HG02884 (cell line): ENCODE measurements at regions not wholly inside any gene's neighbourhood (a gene's known extent, or its start where the extent isn't known, plus 50 kb on each side); places are given as distances from the start of the nearest gene placed in this dataset.

Source experiments
- ATAC-seq: cut with Tn5 transposase; IDR thresholded peaks from one replicate; pipeline ENCODE4 v1.9.1; 2021; ENCODE audit warnings: mild to moderate bottlenecking, moderate library complexity; ENCODE audit not compliant: unreplicated experiment

DNA sequence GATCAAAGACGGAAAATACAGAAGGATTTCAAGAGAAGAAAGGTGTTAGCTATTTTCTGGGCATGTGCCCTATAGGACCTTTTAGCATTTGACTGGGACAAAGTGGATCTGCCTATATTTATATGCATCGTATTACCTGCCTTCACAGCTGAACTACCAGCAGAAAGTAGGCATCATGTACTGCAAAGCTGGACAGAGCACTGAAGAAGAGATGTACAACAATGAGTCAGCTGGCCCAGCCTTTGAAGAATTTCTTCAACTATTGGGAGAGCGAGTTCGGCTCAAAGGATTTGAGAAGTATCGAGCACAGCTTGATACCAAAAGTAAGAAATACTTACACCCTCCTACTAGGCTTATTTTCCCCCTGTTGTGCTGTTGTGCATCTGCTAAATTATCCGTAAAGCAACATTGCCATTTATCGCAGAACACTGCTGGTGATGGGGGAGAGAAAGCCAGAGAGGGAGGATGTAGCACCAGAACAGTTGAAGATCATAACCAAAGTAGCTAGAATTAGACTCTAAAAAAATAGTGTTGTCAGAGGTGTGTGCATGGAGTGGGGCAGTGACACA is 282.0 kb upstream of the RGS6 start:
- no peak for ATAC-seq

GRCh38 chr14:71651228-71651627 is 281.0 kb upstream of the RGS6 start:
- no peak for ATAC-seq

DNA sequence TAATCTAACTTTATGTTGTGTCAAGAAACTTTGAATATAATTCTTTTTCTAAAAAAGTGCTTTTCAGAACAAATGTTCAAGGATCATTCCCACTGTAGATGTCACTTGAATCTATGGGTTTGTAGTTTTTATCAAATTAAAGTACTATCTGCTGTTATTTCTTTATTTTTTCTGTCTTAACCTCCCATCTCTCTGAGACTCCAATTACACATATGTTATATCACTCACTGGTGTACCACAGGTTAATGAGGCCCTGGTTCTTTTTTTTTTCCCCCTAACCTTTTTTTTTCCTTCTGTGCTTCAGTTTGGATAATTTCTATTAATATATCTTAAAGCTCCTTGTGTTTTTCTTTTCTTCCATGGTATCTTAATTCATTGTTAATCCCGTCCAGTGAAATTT is 279.9 kb upstream of the RGS6 start:
- ATAC-seq: no peak

- ATAC-seq: no peak
Observed at GRCh38 chr14:71654810-71655209, 277.4 kb upstream of the RGS6 start.

DNA sequence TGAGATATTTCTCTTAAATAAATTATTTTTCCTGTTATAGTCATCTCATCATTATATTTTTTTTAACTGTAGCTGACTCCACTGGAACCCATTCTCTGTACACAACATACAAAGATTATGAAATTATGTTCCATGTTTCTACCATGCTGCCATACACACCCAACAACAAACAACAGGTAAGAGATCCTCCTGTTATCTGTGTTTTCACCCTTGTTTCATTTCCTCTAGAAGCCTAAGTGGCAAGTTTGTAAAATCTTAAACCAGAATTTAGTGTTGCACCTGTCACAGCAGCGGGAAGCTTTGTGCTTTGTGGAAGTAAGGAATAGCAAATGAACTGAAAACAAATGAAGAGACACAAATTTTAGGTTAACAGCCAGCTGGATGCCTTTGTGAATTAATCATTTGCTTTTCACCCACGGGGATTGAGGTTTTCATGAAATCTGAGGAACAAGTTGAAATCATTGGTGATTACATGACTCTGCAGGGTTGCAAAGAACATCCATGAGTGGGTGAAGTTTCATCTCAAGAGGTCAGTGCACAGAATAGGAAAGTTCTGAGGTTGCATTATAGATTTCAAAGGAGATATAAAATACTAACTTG is 273.9 kb upstream of the RGS6 start:
- no peak for ATAC-seq

DNA sequence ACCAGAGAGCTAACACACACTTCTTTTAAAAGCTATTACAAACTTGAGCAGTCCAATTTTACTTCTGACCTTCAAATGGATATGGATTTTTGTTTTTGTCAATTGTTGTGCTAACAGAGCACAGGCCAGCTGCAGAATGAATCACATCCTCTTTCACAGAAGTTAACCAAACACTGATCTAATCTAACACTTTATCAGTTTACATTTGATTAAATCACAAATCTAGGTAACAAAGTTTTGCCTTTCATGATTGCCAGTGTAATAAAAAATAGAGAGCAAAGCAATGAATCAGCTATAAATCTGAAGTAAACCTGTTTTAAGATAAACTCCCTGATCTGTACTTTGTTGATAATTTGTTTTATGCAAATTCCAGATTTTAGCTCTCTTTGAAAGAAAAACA is 273.1 kb upstream of the RGS6 start:
- ATAC-seq: no peak

DNA sequence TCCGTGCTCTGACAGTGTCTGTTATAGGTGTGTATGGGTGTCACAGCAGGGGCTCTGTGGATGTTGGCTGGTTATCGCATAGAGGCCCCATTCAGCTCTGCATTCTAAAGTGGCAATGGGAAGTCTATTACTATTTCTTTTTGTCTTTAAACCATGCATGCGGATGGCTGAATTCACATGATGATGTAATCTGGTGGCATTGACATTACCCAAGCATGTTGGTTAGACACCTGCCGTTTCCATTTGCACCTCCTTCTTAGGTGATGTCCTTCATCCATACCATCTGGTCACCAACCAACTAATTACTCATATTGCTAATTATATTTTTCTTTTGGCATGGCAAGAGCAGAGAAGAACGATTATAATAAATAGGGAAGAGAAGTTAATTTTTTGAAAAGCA is 270.8 kb upstream of the RGS6 start:
- ATAC-seq: no peak

DNA sequence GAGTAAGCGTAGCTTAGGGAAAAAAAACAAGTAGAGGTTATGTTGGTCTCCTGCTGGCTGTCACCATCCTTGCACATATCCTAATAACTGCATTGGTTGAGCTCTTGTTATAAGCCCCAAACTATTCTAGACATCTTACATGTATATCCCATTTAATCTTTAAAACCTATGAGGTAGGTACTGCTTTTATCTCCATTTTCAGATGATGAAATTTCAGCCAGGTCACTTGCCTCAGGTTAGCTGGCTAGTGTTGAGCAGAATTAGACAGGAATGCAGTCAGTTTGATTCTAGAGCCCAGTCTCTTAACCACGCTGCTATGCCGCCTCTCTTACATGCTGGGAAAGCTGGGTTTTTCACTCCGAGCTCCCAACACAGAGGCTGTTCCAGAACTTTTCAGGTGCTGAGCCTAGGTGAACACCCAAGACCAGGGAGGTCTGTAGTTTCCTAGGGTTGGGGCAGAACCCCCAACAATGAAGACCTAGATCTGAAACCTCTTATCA is 269.9 kb upstream of the RGS6 start:
- ATAC-seq: no peak

DNA sequence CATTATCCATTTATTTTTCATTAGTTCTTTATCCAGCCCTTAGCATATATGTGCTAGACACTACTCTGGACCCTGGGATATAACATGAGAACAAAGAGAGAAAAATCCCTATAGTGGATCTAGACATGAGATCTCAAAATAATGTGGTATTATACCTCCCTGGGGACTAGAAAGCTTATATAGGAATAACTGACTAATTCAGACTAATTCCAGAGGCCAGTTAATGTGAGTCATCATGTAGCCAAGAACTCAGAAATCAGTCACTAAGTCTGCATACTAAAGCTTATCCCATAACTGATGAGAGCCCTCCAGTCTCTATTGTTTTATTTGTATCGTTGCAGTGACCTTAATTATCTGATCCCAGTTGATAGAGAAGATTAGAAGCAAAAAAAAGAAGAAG is 267.1 kb upstream of the RGS6 start:
- ATAC-seq: no peak

- no peak for ATAC-seq
Observed at GRCh38 chr14:71665781-71666180, 266.4 kb upstream of the RGS6 start.

GRCh38 chr14:71666571-71667145 is 265.6 kb upstream of the RGS6 start:
- ATAC-seq: no peak

DNA sequence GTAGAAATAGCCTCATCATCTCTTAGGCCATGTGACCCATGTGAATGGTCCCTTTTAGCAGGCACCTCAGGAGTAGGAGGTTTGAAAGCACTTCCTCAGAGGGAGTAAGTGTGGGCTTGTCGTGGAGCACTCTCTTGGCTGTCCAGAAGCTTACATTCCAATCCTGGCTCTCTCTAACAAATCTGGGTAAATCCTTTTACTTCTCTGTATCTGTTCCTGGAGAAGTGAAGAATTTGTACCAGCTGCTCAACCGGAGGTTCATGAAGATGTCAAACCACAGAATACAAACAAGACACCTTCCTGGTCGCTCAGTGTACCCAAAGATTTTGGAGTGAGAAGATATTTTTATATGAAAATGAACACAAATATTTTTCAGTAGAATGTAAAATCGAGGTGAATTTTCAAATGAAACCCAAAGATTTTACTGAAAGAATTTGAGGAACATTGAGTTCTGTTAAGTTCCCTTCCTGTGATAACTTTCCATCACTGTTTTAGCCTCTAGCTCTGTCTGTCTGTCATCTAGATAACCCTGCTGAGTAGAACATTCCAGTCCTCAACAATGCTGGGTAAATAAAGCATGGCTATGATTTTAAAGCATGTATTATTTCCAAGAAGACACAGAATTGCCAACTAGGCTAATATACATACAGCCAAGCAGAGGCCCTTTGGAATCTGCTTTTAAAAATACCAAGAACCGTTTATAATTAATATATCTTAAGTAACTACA is 263.9 kb upstream of the RGS6 start:
- no peak for ATAC-seq

GRCh38 chr14:71672596-71672995 is 259.6 kb upstream of the RGS6 start:
- ATAC-seq: no peak

DNA sequence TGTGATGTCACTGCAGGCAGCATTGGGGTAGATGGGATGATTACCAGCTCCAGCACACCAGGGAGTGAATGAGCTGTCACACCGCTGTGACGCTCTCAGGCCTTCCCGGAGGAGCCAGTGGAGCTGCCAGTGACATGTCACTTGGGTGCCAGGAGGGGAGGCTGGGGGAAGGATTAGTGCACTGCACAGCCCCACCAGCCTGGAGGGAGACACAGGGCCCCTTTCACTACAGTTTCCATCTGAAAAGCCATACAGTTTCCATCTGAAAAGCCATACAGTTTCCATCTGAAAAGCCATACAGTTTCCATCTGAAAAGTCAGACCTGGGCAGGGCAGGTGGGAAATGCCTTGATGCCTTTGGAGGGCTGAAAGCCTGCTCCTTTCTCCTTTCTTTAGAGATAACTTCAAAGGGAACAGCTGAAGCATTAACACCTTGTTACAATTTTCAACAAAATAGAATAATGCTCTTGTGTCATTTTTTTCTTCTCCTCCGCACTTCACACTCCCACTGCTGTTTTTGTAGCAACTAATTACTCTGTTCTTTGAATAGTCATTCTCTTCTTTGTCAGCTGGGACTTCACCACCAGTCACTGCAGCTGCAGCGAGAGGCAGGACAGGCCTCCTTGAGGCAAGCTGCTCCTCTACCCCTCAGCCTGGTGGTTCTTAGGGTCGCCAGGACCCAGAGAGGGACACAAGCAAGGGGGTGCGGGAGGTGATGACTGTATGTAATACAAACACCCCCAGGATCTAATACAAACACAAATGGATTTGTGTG is 256.9 kb upstream of the RGS6 start:
- ATAC-seq: no peak

DNA sequence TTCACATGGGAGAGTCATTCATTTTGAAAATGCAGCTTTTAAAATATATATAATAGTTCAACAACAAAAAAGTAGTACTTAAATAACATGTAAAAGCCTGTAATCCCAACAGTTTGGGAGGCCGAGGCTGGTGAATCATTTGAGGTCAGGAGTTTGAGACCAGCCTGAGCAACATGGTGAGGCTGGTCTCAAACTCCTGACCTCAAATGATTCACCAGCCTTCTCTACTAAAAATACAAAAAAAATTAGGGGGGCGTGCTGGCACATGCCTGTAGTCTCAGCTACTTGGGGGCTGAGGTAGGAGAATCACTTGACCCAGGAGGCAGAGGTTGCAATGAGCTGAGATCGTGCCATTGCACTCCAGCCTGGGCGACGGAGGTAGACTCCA is 256.3 kb upstream of the RGS6 start:
- no peak for ATAC-seq

DNA sequence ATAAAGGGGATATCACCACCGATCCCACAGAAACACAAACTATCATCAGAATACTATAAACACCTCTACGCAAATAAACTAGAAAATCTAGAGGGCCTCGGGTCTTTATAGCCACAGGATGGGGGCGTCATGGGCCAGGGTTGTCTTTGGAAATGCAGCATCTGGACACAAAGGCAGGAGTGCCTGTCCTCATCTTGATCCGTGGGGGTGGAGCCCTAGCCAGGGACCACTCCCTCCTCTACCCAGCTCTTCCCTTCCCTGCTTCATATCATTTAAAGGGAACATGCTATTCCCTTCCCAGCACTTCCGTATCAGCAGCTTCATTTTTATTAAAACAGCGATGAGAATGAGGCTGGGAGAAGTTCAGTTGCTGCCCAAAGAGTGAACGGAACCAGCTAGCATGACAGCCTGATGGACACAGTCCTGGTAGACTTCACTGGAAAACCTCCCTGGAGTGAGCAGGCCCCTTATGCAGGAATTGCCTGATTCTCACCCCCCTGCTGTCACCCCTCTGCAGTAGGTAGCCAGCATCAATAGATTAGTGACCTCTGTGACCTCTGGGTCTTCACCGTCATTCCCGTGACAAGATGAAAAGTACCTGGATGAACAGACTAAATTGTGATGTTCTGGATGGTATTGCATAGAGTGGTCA is 251.4 kb upstream of the RGS6 start:
- no peak for ATAC-seq

GRCh38 chr14:71682337-71682736 is 249.9 kb upstream of the RGS6 start:
- ATAC-seq: no peak

GRCh38 chr14:71684323-71684722 is 247.9 kb upstream of the RGS6 start:
- ATAC-seq: no peak

DNA sequence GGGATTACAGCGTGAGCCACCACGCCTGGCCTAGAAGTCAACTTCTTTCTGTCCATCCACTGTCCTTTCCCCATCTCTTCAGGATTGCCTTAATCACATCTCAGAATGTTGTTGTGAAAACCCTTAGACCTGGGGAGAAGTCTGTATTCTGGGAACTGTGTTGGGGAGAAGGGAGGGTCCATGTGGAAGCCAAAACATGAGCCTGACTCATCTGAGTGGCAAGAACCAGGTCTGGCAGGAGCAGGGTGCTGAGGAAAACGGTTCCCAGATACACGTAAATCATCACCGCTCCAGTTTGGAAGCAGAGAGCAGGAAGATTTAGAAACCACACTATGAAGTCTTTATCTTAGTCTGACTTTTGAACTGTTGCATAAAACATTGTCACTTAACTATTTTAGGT is 245.6 kb upstream of the RGS6 start:
- ATAC-seq: no peak

DNA sequence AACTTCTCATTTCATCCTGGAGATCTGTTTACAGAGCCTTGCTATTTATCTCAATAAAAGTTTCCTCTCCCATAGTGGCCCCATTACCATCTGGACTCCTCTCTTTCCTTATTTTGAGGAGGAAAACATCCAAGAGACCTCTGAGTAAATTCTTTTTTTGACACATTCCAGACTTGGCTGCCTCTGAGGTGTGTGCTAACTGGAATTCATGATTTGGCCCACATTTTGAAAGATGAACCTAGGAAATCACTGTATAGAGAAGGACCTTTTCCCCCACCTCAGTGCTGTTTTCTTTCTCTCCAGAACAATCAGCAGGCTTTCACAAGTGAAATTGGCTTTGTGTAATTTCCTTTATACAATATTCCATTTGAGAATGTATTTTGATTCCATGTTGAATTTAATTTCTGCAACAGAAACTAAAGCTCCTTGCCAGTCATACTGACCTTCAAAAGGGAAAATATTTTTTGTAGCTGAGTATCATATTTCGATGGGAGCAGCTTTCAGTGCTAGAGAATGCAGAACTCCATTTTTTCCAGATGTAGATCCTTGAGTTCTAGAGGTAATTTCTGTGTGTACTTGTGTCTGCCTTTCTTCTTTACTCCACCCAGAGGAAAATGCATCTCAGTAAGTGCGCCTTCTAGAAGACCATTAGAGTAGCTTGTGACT is 244.9 kb upstream of the RGS6 start:
- no peak for ATAC-seq
